ENCODE measurements at regions not wholly inside any gene's neighbourhood (a gene's known extent, or its start where the extent isn't known, plus 50 kb on each side); places are given as distances from the start of the nearest gene placed in this dataset.
A peak's percentile ranks its signal among the peaks of the same experiment; 100 is the strongest.

GRCh38 chr20:11540558-11540957 lies 377.1 kb upstream of the BTBD3 start:
- Histone ChIP-seq H3K27ac (no peak overlapping the region), H3K27me3 (no peaks in the 10 kb centered on the region), H3K36me3 (no peaks in the 10 kb centered on the region), H3K4me1 (no peaks in the 10 kb centered on the region), H3K9me3 (no peaks in the 10 kb centered on the region), H3K4me3 (no peak overlapping the region)
- DNase-seq = no peak
- no peak for TF ChIP-seq POLR2A (IDR thresholded peaks at IDR 0.05)
- TF ChIP-seq CTCF (IDR thresholded peaks at IDR 0.05) = no peak
- intact Hi-C loops (cut with DNase I; ENCODE audit: low total_unique reads) = no loop called here

GRCh38 chr20:11542645-11543044 lies 375.0 kb upstream of the BTBD3 start:
- Histone ChIP-seq H3K27me3 (no peaks in the 10 kb centered on the region), H3K4me3 (no peak overlapping the region), H3K4me1 (no peaks in the 10 kb centered on the region), H3K36me3 (no peaks in the 10 kb centered on the region), H3K9me3 (no peaks in the 10 kb centered on the region), H3K27ac (no peak overlapping the region)
- TF ChIP-seq CTCF (IDR thresholded peaks at IDR 0.05) (no peak), POLR2A (IDR thresholded peaks at IDR 0.05) (no peak)
- DNase-seq = no peak
- intact Hi-C loops (cut with DNase I; ENCODE audit: low total_unique reads) = no loop called here

- Histone ChIP-seq H3K27me3 (no peaks in the 10 kb centered on the region), H3K4me1 (no peaks in the 10 kb centered on the region), H3K27ac (peak overlapping the region in 1 of 2 donors; percentile 24), H3K4me3 (no peak overlapping the region), H3K9me3 (no peaks in the 10 kb centered on the region), H3K36me3 (no peaks in the 10 kb centered on the region)
- intact Hi-C loops (cut with DNase I; ENCODE audit: low total_unique reads) = no loop called here
- DNase-seq = peak; percentile 24 to 59
- TF ChIP-seq CTCF (IDR thresholded peaks at IDR 0.05) = peak; percentile 70 to 82 (median 72)
- peak in 1 of 2 donors; percentile 15 for TF ChIP-seq POLR2A (IDR thresholded peaks at IDR 0.05)
Observed at GRCh38 chr20:11544029-11544678, 373.5 kb upstream of the BTBD3 start.

GRCh38 chr20:11546939-11547338 lies 370.8 kb upstream of the BTBD3 start:
- DNase-seq = no peak
- Histone ChIP-seq H3K4me1 (no peaks in the 10 kb centered on the region), H3K27me3 (no peaks in the 10 kb centered on the region), H3K27ac (no peak overlapping the region), H3K36me3 (no peaks in the 10 kb centered on the region), H3K4me3 (no peak overlapping the region), H3K9me3 (no peaks in the 10 kb centered on the region)
- TF ChIP-seq CTCF (IDR thresholded peaks at IDR 0.05) = no peak
- no peak for TF ChIP-seq POLR2A (IDR thresholded peaks at IDR 0.05)
- intact Hi-C loops (cut with DNase I; ENCODE audit: low total_unique reads) = no loop called here

- H3K4me3 ChIP-seq = no peak overlapping the region
- intact Hi-C loops (cut with DNase I; ENCODE audit: low total_unique reads) = no loop called here
- H3K9me3 ChIP-seq = no peaks in the 10 kb centered on the region
Observed at GRCh38 chr20:11549172-11550103, 368.3 kb upstream of the BTBD3 start.

More at GRCh38 chr20:11549172-11550103, 368.3 kb upstream of the BTBD3 start:
- DNase-seq = no peak
- Histone ChIP-seq H3K4me1 (no peaks in the 10 kb centered on the region), H3K36me3 (no peaks in the 10 kb centered on the region), H3K27ac (no peak overlapping the region), H3K27me3 (no peaks in the 10 kb centered on the region)
- no peak for TF ChIP-seq CTCF (IDR thresholded peaks at IDR 0.05)

Data from uterus (tissue), 3 donors.